NK-92 (cell line): ENCODE measurements at regions not wholly inside any gene's neighbourhood (a gene's known extent, or its start where the extent isn't known, plus 50 kb on each side); places are given as distances from the start of the nearest gene placed in this dataset.

Source experiments
- DNase-seq: peaks from one replicate; lab custom pipeline; 2025; ENCODE audit not compliant: unreplicated experiment; lab: John Stamatoyannopoulos, UW

DNA sequence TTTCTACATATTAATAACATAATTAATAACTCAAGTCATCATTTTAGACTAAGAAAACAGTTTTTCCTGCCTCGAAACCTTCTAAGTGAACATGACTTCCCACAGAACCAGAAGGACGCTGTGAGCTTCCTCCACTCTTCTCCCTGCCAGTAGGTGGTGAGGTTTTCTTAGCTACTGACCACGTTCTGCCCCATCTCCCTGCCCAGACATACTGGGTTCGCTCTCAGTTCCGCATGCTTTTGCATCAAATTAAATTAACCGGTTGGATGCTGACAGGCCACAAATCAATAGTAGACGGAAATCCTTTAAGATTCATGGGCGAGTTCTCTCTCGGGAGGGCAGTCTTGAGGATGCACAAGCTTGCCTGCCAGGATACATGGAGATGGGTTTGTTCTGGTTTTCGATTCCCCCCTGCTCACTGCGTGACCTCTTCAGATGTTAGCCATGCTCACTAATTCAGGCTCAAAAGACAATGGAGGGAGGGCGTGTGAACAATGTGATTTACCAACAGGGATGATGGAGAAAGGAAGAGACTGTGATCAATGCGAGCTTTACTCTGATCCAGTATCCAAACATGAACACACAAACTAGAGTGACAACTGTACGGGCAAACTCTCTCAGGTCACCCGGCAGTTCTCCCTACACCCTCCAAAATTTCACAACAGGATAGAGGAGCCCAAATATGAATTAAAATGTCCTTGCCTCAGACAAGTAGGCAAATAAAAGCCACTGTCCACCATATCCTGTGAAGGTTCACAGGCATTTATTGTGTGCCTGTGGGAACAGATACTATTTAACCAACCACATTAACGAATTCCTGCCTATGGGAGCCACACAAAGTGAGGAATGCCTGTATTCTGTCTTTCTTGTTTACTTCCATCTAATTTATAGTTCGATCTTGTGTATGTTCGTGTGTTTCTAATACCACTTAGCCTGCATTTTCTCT is 375.7 kb downstream of the EIPR1 start:
- DNase-seq = no peak

DNA sequence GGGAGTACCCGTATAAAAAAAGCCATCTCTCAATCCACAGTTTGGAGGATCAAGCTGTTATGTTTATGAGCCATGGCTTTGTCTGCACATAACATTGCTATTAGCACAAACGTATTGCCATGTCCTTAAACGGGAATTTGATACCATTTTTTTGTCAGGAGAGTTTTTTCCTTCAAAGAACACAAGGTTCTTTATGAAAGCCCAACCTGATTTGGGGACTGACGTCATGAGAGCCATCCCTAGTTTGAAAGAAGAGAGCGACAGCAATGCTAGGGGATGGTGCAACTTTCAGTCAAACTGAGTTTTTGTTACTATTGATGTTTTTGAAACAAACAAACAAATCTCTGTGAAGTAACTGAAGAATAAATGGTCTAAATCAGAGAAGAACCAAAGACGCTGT is 376.6 kb downstream of the EIPR1 start:
- no peak for DNase-seq

DNA sequence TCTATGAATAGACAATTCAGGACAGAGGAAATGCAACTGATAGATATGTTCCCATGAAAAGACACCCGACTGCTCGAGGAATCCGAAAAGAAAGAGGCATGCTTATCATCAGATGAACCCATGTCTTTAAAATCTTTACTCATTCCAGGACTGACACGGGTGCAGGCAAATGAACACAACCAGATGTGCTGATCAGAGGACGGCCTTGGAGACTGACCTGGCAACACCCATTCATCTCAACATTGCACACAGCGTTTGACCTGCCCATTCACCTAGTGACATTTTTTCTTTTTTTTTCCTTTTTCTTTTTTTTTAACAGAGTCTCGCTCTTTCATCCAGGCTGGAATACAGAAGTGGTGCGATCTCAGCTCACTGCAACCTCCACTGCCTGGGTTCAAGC is 377.5 kb downstream of the EIPR1 start:
- DNase-seq = no peak

DNA sequence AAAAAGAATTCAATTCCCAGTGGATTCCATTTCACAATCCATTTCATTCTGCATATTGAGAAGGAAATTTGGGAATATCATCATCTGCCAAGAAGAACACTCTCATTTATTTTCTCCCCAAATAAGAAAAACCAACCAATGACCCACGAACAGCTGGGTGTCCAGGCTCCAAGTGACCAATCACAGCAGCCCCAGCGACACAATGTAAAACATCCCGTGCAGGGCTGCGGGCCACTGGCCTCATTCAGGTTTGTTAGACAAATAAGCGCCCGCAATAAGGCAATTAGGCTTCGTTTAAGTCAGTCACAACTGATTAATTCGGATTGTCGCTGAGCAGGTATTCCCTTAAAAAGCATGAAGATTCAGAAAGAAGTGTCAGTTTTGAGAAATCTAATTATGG is 378.6 kb downstream of the EIPR1 start:
- no peak for DNase-seq

DNA sequence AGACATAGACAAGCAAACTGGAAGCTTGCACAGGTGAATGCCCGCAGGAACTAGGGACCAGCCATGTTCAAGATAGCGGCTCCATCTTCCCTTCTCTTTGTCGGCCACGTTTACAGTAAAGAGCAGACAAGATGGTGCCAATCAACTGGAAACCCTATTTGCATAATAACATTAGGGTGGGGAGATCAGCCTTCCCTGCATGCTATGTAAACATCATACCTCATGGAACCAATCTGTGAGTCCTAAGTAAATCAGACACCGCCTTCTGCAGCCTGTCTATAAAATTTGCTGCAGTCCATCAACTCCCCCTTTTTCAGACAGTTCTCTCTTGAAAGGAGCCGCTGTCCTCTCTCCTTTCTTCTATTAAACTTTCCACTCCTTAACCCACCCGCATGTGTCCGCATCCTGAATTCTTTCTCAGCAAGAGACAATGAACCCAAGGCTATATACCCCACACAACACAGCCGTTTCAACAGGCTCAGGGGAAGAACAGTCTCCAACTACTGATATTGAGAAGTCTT is 384.4 kb downstream of the EIPR1 start:
- no peak for DNase-seq

DNA sequence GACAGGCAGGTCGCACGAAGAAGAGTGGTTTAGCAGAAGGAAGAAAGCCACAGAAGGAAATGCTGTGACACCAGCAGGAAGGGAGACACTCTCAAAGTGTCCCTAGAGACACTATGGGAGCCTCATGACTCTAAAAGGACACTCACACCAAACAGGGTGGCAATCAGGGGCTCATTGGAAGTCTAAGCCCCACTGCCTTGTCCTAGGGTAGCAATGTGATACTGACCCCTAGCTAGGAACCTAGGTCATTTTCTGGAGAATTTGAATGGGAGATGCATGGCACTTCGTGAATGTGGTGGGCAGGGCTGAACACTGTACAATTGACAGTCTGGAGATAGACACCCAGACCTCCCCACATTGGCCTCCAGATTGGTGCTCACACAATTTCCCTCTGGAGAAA is 385.0 kb downstream of the EIPR1 start:
- DNase-seq = no peak

DNA sequence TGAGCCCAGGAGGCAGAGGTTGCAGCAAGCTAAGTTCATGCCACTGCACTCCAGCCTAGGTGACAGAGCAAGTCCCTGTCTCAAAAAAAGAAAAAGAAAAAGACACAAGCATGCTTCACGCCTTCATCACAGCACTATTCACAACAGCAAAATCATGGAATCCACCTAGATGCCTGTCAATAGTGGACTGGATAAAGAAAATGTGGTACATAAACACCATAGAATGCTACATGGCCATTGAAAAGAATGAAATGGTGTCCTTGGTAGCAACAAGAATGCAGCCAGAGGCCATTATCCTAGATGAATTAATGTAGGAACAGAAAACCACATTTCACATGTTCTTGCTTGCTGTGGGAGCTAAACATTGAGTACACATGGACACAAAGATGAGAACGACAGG is 392.6 kb downstream of the EIPR1 start:
- no peak for DNase-seq

DNA sequence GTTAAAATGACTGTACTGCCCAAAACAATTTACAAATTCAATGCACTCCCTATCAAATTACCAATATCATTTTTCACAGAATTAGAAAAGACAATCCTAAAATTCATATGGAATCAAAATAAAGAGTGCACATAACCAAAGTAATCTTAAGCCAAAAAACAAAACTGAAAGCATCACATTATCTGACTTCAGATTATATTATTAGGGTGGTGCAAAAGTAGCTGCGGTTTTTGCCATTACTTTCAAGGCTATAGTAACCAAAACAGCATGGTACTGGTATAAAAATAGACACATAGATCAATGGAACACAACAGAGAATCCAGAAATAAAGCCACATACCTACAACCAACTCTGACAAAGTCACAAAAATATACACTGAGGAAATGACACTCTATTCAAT is 396.6 kb downstream of the EIPR1 start:
- DNase-seq = no peak

DNA sequence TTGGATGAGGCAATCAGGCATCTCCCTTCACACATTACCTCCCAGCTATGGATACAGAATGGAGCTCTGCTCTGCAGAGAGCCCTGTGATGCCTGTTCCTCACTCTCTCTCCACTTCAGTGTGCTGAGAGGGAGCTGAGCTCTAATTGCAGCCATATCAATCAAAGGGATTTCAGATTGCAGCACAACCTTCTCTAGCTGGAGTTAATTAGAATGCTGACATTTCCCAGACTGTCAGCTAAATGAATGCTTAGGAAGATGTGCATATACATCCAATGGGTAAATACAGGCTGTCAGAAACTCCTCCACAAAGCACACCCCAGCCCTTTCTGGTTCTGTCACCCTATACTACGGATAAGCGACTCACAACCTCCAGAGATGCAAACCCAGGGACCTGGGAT is 402.6 kb downstream of the EIPR1 start:
- DNase-seq = no peak

DNA sequence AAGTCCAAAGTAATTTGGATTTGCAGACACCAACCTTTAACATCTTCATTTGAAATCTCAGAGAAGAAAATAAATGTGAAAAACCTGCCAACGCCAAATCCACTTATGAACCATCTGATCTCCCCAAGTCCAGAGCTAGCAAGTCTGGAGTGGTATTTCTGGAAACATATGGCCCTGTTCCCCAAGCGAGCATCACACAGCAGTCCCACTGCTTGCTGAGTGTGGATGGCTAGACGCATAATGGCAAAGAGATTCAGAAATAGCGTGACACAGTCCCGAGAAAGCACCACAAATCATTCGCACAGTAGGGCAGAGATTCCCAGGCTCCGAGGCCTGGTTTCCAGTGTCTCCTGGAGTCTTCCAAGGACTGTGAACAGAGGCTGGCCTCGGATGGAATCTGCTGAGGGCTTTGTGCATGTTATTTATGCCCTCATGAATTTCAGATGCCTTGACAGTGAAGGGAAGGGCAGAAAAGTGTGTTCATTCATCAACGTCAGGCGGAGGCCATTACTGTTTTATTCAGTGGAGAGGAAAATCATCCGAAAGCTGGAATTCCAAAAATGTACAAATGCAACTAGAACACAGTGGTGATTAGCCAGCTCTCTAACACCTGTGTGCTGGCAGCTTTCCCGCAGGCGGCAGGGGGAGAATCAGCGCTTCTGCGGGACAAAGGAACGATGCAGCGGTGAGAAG is 417.0 kb downstream of the EIPR1 start:
- DNase-seq = no peak

DNA sequence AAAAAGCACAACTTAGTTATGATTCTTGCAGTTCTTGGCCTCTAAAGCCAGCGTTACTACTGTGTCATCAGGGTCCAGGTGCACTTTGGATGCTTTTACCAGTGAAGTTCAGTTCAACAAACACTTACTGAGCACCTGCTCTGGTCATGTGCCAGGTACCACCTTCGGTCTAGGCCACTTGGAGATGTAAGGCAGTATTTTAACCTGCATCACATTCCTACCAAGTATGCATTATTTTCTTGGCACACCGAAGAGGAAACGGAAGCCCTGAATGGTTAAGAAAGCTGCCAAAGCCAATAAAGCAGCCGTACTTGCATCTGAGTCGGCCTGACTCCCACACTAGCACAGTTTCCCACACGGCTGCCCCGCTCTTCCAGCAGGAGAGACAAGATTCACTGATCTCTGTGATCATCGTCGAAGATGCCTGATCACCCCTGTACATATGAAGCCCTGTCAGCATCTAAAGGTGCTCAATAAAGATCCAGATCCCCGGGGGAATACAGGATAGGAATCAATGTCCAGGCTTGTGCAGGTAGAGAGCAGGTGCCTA is 427.1 kb downstream of the EIPR1 start:
- DNase-seq = no peak

DNA sequence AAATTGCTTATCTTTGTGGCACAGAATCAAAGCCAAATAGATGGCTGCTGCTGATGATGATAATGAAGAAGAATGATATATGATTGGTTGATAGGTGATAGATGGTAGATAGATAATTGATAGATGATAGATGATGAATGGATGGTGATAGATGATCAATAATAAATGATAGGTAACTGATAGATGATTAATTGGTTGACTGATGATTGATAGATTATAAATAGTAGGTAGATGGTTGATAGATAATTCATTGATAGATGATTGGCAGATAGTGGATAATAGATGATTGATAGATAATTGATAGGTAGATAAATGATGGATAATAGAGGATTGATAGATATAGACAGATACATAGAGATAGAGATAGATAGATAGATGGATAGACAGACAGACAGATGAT is 430.2 kb downstream of the EIPR1 start:
- DNase-seq = no peak

DNA sequence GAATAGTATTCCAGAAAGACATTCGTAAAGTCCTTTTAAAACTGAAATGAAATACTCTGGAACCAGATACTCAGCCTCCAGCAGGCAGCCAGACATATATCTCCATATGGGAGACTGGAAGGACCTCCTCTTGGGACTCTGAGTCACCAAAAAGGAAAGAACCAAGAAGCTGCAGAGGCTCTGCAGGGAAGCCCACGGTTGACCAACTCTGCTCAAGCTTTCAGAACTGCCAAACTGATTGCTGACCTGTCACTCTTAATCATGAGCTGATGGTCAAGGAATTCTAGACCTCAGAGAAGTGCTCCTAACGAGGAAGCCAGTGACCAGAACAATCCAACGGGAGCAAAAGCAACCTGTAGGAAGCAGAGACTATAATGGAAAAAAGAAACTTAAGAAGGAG is 434.7 kb downstream of the EIPR1 start:
- no peak for DNase-seq

DNA sequence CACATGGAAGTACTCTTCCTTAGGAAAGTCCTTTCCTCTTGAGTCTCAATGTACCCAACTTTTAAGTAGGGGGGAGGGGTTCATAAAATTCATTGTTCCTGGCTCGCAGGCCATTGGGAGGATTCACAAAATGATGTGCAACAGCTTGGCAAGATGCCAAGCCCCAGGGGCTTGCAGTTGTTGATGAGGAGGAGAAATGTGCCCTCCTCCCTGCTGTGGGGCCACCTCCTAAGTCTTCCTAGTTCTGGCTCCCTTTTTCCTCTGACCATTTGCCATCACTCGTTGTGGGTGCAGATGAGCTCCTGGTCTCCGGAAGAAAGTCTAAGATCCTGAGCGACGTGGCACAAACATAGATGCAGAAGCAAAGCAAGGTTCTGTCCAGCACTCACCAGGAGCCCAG is 435.4 kb downstream of the EIPR1 start:
- DNase-seq = no peak

DNA sequence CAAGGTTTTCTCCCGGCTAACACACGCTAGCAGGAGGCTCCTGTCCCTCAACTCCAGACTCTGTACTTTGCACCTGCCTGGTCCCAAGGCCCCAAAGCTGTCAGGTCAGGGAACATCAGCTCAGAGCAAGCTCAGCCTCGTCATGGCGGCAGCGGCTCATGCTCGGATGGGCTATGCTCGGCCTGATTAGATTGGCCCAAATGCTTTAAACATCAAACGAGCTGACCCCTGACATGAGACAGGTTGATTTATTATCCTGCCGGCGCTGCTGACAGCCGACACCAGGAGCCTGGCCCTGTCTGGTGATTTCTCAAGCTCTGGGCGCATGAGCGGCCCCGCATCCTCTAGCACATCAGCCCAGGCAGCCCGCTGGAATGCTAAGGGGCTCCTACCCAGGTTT is 436.4 kb downstream of the EIPR1 start:
- no peak for DNase-seq

DNA sequence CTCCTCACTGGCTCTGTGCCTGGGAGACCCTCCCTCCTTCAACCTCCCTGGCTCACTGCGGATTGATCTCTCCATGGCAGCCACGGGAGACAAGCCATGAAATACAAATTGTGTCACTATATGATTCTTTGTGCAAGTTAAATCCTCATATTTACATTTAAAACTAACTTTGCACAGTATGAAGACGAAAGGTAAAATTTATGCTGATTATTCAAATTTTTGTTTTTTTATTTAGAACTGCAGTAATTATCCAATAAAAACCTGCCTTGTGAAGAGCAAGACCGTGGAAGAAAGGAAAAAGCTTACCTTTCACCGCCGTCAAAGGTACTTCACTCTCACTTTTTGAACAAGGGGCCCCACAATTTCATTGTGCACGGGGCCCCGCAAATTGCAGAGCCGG is 436.9 kb downstream of the EIPR1 start:
- no peak for DNase-seq

DNA sequence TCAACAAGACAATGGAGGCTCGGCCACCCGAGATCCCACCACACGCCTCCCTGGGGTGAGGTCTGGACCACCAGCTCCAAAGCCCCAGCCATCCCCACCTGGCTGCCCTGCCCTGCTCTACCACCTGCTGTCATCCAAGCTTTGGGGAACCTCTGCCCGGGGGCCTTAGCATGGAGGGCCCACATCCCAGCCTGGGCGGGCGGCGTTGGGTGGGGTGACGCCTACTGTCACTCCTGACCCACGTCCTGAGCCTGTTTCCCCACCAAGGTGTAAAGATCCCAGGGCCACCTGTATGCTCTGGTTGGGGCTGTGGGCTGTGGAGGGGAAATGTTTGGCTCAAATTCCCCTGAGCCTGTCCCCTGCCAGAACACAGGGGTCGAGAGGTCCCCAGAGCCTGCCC is 437.6 kb downstream of the EIPR1 start:
- DNase-seq = no peak

DNA sequence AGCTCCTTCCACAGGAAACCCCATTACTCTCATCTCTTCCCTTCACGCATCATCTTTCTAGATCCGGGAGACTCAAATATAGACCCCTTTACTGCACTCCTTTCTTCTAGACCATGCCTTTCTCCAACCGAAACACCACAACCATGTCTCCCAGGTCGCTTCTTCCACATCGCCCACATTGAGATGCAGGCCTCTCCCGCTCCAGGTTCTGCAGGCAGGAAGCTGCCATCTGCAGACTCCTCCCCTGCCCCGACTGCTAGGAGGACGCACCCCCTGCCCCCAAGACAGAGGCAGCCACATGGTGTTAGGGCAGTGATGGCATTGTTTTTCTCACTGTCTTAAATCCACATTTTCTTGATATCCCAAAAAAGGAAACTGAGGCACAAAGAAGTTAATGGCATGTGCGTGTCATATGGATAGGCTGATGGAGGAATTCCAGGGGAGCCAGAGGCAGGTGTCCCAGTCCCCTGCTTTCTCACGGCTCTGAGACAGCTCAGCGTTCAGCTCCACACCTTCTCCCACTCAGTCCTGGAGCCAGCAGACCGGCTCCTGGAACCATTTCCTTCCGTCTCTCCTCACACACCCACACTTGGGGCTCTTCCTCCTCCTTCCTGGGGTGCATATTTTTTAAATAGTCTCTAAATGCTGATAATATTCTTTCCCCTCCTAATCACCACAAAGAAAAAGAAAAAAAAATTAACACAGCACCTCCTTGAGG is 438.4 kb downstream of the EIPR1 start:
- DNase-seq = no peak

DNA sequence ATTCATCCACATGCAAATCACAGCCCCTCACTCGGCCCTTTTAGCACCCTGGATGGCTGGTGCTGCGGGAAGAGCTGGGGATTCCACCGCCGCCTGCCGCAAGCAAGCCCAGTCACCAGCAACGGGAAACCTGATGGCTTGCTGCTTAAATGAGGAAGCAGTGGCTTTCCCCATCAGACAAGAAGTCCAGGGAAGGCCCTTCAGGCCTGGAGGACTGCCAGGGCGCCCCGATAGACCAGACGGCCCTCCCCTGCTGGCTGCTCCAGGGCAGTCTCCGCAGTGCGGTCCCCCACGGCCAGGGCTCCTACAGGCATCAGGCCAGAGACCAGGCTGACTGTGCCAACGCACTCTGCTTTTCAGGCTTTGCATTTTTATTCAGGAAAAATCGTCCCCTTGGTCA is 439.1 kb downstream of the EIPR1 start:
- DNase-seq = no peak

DNA sequence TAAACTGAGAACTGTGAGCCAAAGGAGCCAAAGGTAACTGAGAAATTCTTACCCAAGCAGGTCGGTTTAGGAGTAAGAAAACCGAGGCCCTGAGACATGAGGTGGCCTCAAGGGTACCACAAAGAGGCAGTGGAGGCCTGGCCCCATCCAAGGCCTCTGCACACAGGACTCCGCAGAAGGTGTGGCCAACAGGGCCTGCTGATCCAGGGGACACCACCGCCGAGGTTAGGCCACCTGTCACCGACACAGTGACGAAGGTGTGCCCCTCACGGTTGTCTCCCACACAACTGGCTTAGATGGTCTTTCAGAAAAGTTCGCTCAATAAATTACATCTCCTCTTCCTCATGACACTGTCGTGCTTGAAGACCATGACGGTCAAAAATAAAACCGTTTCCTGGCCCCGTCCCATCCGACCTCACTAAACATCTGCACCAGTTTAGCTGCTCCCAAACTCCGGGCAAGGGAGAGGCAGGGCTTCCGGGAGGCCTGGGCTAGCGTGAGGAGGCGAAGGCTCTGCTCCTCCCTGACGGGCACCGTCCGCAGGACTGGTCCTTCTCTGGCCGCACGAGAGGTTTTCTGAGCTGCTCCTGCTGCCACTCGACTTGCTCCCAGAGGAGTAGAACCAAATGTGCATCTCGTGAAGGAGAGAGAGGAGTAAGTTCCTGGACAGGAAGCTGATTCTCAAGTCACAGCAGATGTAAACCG is 442.0 kb downstream of the EIPR1 start:
- no peak for DNase-seq

DNA sequence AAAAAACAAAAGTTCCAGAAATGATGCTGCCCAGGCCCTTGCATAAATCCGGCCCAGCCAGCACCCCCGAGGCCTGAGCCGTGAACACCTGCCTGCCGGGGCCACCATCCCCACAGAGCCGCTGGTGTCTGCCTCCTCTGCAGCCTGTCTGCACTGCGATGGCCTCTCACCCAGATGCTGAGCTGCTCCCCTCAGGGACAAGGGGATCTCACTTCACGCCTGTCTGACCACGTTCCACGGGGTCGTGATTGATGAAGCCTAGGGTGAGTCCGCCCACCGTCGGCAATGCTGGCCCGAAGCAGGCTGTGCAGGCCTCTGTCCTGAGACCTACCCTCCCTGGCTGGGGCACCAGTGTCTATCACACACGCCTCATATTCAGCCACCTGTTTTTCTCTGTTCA is 444.2 kb downstream of the EIPR1 start:
- no peak for DNase-seq
